OCI-M2 (cell line): ENCODE measurements at regions not wholly inside any gene's neighbourhood (a gene's known extent, or its start where the extent isn't known, plus 50 kb on each side); places are given as distances from the start of the nearest gene placed in this dataset.
"Not testable (repeated sequence)": the region's sequence is repeated elsewhere in the genome, so short reads cannot be mapped to it uniquely, and the experiment has no call there.

Experiments used
- DNase-seq: peaks from one replicate; lab custom pipeline; 2025; ENCODE audit not compliant: unreplicated experiment; lab: John Stamatoyannopoulos, UW

- DNase-seq: no peak
Measured at GRCh38 chr6:8879334-8879733, 444.0 kb upstream of the SLC35B3 start.

GRCh38 chr6:8875986-8876385 lies 440.6 kb upstream of the SLC35B3 start:
- no peak for DNase-seq

GRCh38 chr6:8872589-8872988 lies 437.2 kb upstream of the SLC35B3 start:
- no peak for DNase-seq

GRCh38 chr6:8865451-8865850 lies 430.1 kb upstream of the SLC35B3 start:
- no peak for DNase-seq

GRCh38 chr6:8860671-8861070 lies 425.3 kb upstream of the SLC35B3 start:
- DNase-seq: no peak

- DNase-seq: no peak
Measured at GRCh38 chr6:8859501-8859900, 424.2 kb upstream of the SLC35B3 start.

GRCh38 chr6:8858854-8859331 lies 423.5 kb upstream of the SLC35B3 start:
- DNase-seq: no peak

GRCh38 chr6:8857160-8857559 lies 421.8 kb upstream of the SLC35B3 start:
- no peak for DNase-seq

GRCh38 chr6:8855411-8855810 lies 420.1 kb upstream of the SLC35B3 start:
- DNase-seq: no peak

GRCh38 chr6:8852332-8852731 lies 417.0 kb upstream of the SLC35B3 start:
- no peak for DNase-seq

GRCh38 chr6:8846680-8847079 lies 411.3 kb upstream of the SLC35B3 start:
- not testable (repeated sequence) for DNase-seq

- DNase-seq: no peak
Measured at GRCh38 chr6:8845690-8846089, 410.3 kb upstream of the SLC35B3 start.

- no peak for DNase-seq
Measured at GRCh38 chr6:8844968-8845367, 409.6 kb upstream of the SLC35B3 start.

GRCh38 chr6:8839626-8840025 lies 404.3 kb upstream of the SLC35B3 start:
- DNase-seq: no peak

GRCh38 chr6:8837343-8837742 lies 402.0 kb upstream of the SLC35B3 start:
- no peak for DNase-seq

GRCh38 chr6:8832695-8833094 lies 397.4 kb upstream of the SLC35B3 start:
- DNase-seq: not testable (repeated sequence)

GRCh38 chr6:8831366-8832152 lies 396.2 kb upstream of the SLC35B3 start:
- no peak for DNase-seq

- DNase-seq: no peak
Measured at GRCh38 chr6:8830794-8831193, 395.4 kb upstream of the SLC35B3 start.

- DNase-seq: no peak
Measured at GRCh38 chr6:8829796-8830195, 394.5 kb upstream of the SLC35B3 start.

- no peak for DNase-seq
Measured at GRCh38 chr6:8829296-8829695, 394.0 kb upstream of the SLC35B3 start.

GRCh38 chr6:8828376-8828775 lies 393.0 kb upstream of the SLC35B3 start:
- DNase-seq: no peak

GRCh38 chr6:8825726-8826125 lies 390.4 kb upstream of the SLC35B3 start:
- no peak for DNase-seq

- no peak for DNase-seq
Measured at GRCh38 chr6:8821981-8822381, 386.6 kb upstream of the SLC35B3 start.
